AG10803 (cell line): ENCODE measurements at regions not wholly inside any gene's neighbourhood (a gene's known extent, or its start where the extent isn't known, plus 50 kb on each side); places are given as distances from the start of the nearest gene placed in this dataset.
"Not testable (repeated sequence)": the region's sequence is repeated elsewhere in the genome, so short reads cannot be mapped to it uniquely, and the experiment has no call there.

Source experiments
- DNase-seq: peaks from one replicate; pipeline ENCODE4 v3.0.0; 2010; ENCODE audit warnings: low read depth
- H3K4me3 ChIP-seq: 2 replicates; pipeline ENCODE4 v1.5.1; 2011; ENCODE audit warnings: mild to moderate bottlenecking, low read length, control low read depth
- TF ChIP-seq, protein P1 (sequence below): conservative IDR thresholded peaks from 2 replicates; pipeline ENCODE4 v1.5.1; 2011; ENCODE audit warnings: mild to moderate bottlenecking, low read length, control low read depth, inconsistent platforms

DNA sequence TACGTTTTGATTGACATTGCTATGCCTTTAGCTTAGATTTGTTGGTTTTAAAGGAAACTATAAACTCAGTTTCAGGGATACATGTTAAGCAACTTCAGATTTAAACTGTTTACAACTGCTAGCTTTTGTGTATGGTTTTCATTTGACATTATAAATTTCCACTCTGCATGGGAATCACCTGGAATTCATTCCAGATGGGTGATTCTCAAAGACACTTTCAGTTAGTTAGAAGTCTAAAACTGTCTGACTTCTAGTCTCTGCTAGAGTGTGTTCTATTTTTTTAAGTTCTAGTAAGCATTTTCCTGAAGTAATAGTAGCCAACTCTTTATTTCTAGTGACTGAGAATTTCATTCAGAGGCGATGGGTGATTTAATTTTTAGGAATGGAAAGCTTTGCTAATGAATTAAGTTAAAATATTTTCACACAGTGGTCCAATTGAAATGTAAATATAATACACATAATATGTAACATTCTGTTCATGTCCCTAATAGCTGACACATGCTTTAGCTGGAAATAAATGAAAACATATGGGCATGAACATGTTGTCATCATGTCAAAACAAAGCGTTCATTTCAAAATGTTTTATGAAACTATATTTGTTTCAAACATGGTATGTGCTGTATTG lies 58.3 kb upstream of the CSNK1A1L start:
- H3K4me3 ChIP-seq = no peak overlapping the region
- TF ChIP-seq, protein P1, sequence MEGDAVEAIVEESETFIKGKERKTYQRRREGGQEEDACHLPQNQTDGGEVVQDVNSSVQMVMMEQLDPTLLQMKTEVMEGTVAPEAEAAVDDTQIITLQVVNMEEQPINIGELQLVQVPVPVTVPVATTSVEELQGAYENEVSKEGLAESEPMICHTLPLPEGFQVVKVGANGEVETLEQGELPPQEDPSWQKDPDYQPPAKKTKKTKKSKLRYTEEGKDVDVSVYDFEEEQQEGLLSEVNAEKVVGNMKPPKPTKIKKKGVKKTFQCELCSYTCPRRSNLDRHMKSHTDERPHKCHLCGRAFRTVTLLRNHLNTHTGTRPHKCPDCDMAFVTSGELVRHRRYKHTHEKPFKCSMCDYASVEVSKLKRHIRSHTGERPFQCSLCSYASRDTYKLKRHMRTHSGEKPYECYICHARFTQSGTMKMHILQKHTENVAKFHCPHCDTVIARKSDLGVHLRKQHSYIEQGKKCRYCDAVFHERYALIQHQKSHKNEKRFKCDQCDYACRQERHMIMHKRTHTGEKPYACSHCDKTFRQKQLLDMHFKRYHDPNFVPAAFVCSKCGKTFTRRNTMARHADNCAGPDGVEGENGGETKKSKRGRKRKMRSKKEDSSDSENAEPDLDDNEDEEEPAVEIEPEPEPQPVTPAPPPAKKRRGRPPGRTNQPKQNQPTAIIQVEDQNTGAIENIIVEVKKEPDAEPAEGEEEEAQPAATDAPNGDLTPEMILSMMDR = no peak
- DNase-seq = peak; percentile 57

DNA sequence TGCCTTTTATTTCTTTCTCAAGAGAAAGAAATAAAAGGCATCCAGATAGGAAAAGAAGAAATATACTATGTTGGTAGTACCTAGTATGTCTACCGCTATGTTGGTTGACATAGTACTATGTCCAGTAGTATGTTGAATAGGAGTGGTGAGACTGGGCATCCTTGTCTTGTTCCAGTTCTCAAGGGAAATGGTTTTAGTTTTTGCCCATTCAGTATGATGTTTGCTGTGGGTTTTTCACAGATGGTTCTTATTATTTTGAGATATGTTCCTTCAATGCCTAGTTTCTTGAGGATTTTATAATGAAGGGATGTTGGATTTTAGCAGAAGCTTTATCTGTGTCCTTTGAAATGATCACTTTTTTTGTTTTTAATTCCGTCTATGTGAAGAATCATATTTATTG lies 53.0 kb upstream of the CSNK1A1L start:
- TF ChIP-seq, protein P1 = no peak
- H3K4me3 ChIP-seq = no peak overlapping the region
- peak; percentile 33 for DNase-seq

DNA sequence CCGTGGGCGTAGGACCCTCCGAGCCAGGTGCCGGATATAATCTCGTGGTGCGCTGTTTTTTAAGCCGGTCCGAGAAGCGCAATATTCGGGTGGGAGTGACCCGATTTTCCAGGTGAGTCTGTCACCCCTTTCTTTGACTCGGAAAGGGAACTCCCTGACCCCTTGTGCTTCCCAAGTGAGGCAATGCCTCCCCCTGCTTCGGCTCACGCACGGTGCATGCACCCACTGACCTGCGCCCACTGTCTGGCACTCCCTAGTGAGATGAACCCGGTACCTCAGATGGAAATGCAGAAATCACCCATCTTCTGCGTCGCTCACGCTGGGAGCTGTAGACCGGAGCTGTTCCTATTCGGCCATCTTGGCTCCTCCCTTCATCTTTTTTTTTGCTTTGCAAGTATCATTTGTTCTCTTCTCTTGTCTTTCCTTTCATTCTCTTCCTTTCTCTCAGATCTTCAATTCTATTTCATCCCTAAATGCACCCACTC lies 50.2 kb upstream of the CSNK1A1L start:
- not testable (repeated sequence) for DNase-seq, H3K4me3 ChIP-seq
